GM18520 (cell line): ENCODE measurements at regions not wholly inside any gene's neighbourhood (a gene's known extent, or its start where the extent isn't known, plus 50 kb on each side); places are given as distances from the start of the nearest gene placed in this dataset.

Source experiments
- ATAC-seq: cut with Tn5 transposase; IDR thresholded peaks from one replicate; pipeline ENCODE4 v1.9.1; 2021; ENCODE audit not compliant: unreplicated experiment

DNA sequence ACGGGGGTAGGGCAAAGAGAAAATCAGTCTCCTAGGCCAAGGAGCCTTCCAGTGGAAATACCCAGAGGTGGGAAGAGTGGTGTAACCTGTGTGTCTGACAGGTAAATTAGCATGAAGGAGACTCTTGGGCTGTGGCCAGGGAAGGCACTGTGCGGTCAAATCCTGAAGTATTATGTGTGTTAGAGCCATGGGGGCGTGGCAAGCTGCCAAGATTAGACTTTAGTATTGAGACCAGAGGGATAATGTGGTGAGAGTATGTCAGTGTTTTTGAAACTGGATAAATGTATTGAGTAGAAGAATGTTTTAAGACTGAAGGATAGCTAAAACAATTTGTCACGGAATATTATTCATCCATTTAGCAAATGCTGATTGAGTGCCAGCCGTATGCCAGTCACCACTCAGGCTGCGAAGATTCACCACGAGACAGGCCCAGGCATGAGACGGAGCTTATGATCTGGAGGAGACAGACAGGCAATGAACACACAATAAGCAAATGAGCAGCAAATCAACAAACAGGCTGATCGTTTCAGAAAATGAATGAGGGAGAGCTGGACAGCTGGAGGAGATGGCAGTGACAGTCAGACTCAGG is 445.9 kb downstream of the MCTP2 start:
- no peak for ATAC-seq

- no peak for ATAC-seq
Observed at GRCh38 chr15:94682171-94682570, 450.8 kb downstream of the MCTP2 start.

DNA sequence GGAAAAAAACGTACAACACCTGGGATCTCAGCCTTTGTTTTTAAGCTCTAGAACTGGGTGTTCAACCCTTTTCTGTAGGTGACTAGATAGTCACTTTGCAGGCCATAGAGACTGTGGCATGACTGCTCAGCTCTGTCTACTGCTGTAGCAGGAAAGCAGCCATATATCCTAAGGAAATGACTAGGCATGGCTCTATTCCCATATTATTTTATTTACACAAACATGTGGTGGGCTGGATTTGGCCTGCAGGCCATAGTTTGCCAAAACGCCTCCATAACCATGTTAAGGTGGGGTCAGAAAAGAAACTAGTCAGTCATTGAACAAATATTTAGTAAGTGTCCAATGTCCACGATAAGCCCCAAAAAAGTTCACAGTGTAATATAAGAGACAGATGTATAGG is 452.5 kb downstream of the MCTP2 start:
- ATAC-seq: no peak

- ATAC-seq: no peak
Observed at GRCh38 chr15:94691169-94691568, 459.8 kb downstream of the MCTP2 start.

GRCh38 chr15:94692710-94693109 is 461.3 kb downstream of the MCTP2 start:
- ATAC-seq: no peak

GRCh38 chr15:94700211-94700610 is 468.9 kb downstream of the MCTP2 start:
- no peak for ATAC-seq

GRCh38 chr15:94701281-94701985 is 470.1 kb downstream of the MCTP2 start:
- ATAC-seq: no peak

DNA sequence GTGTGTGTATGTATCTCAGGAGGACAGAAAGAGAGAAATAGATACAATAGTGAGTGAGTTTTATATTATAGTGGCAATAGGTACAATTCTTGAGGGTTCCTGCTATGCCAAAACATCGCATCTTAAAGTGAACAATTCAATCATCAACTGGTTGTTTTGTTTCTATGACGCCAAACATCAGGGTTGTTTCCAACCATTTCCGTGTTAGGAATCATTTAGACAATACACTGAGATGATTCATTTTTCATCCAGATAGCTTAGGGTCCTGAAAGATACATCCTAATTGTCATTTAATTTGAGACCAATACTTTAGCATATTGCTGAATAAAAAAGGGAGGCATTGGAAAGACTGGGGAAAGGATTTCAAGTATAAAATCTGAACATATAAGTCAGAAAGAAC is 472.2 kb downstream of the MCTP2 start:
- no peak for ATAC-seq

DNA sequence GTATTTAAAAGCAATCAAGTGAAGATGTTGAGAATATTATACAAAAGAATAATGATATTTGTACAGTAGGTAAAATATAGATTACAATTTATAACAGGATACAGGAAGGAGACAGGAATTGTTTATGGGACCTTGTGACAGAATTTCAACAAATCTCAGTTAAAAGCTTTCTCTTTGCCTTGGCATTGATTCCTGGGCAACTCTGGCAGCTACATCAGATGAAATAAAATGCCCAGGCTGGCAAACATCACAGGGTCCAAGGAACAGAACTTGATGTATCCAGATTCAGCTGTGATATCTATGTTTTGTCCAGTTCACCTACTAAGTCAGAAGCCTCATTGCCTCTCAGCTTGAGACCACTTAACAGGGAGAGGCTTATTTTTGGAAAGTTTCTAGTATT is 473.1 kb downstream of the MCTP2 start:
- no peak for ATAC-seq

- no peak for ATAC-seq
Observed at GRCh38 chr15:94704946-94705345, 473.6 kb downstream of the MCTP2 start.

DNA sequence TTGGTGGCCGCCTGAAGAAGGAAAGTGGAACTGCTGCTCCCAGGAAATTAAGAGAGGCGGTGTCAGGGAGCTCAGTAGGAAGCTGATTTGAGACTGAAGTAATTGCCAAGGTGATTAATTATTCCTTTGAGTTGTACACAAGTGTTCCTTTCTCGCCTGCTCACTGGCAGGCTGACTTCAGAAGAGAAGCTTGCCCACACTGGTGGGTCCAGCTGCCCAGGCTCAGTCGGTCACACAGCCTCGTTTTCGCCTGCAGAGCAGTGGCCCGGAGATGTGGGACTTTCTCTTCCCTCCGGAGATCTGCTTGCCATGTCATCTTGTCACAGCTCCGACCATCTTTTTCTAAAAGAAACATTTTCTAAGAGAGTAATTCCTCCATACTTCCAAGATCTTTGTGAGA is 478.0 kb downstream of the MCTP2 start:
- ATAC-seq: no peak

- ATAC-seq: no peak
Observed at GRCh38 chr15:94722024-94722636, 490.8 kb downstream of the MCTP2 start.

- no peak for ATAC-seq
Observed at GRCh38 chr15:94723801-94724200, 492.4 kb downstream of the MCTP2 start.

- no peak for ATAC-seq
Observed at GRCh38 chr15:94731286-94731685, 499.9 kb downstream of the MCTP2 start.

GRCh38 chr15:94734460-94734859 is 503.1 kb downstream of the MCTP2 start:
- no peak for ATAC-seq

GRCh38 chr15:94736236-94736635 is 504.9 kb downstream of the MCTP2 start:
- no peak for ATAC-seq

DNA sequence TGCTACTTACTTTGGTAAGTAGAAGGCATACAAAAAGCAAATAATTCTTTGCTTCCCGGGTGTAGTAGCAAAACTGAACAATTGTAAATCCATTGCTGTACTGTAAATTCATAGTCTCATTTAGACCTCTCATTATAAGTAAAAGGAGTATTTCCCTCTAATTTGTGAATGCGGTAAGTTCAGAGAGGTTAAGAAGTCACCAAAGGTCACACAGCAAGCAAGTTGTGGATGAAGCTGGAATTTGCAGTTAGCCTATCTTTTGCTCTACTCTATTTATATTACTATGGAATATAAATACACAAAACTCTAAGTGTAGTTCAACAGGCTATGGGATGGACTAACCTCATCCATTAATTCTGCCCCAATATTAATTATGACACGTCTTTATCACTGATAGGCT is 508.3 kb downstream of the MCTP2 start:
- ATAC-seq: no peak

DNA sequence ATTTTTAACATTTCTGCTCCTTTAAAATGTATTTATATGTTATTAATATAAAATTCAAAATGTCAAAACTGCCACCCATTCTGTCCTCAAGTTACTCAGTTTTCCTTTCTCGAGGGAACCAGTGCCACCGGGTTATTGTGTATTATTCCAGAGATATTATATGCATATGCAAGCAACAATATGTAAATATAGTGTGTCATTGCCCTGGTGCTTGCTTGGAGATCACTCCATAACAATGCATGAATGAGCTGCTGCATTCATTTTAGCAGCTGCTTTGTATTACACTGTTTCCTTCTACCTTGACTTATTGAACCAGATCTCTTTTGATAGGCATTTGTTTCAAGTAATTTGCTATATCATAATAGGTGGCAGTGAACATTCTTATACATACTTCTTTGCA is 509.1 kb downstream of the MCTP2 start:
- no peak for ATAC-seq

DNA sequence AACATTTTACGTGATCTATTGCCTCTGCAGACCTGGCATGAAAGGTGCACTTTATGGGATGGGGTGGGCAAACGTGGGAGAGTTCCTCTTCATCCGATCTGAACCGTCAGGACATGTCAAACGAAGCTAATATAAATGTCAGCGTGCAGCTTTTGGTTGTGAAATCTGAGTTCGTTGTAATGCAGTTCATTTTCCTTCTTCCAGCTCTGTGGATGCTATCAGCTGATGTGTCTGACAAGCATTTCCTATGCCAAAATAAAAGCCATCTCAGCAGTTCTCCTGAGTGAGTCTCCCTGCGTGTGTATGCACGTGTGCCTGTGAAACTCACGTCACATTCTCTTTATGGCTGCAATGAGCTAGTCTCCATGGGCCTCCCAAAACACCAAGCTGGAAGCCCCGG is 512.3 kb downstream of the MCTP2 start:
- ATAC-seq: no peak

- no peak for ATAC-seq
Observed at GRCh38 chr15:94744080-94744793, 512.9 kb downstream of the MCTP2 start.

GRCh38 chr15:94745371-94745770 is 514.0 kb downstream of the MCTP2 start:
- no peak for ATAC-seq

- no peak for ATAC-seq
Observed at GRCh38 chr15:94747510-94747909, 516.1 kb downstream of the MCTP2 start.
